ENCODE measurements at regions not wholly inside any gene's neighbourhood (a gene's known extent, or its start where the extent isn't known, plus 50 kb on each side); places are given as distances from the start of the nearest gene placed in this dataset.

DNA sequence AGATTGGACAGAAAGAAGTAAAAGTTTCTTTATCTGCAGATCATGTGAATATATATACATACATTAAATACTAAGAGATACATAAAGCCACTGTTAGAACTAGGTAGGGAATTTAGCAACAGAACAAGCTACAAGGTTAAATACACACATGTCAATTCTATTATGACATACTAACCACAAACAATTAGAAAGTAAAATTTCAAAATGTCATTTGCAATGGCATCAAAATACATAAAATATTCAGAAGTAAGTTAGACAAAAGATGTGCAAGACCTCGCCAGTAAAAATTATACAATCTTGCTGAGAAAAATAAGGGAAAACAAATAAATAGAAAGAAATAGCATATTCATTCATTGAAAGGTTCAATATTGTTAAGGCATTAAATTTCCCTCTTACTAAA lies 200.0 kb upstream of the HES1 start:
- no TSS peak for BruUV-seq (replicated peaks)
- intact Hi-C loops (cut with micrococcal nuclease), result no loop called here
- H2AFZ ChIP-seq (ENCODE audit: low read depth, low read length, poor library complexity, severe bottlenecking), result no peak overlapping the region
- no peak overlapping the region for H3K4me2 ChIP-seq (ENCODE audit: low read length)
- no peak overlapping the region for H3K4me3 ChIP-seq (replicated peaks in 1 of 2; ENCODE audit: low read depth in 1 of 2, low read length in 2 of 2)
- H3K27me3 ChIP-seq (ENCODE audit: insufficient read depth, low read length), result no peaks in the 10 kb centered on the region
- DNase-seq (ENCODE audit: low read depth, low spot score), result no peak
- no peak overlapping the region for H3K27ac ChIP-seq (ENCODE audit: low read depth, low read length)
- H3K79me2 ChIP-seq (ENCODE audit: insufficient read depth, low read length), result no peaks in the 10 kb centered on the region
- RAD21 ChIA-PET (ENCODE audit: low non-redundant PET in 1 of 2, low total read pairs in 2 of 2, uncharacterized antibody in 2 of 2, unreplicated experiment in 2 of 2), result no interaction called here
- CTCF ChIA-PET, result no interaction called here
- POLR2A ChIA-PET, result no interaction called here
- no peaks in the 10 kb centered on the region for H3K9me2 ChIP-seq (ENCODE audit: insufficient read depth)
- no peak overlapping the region for H3K9ac ChIP-seq (ENCODE audit: low read length)
- no peaks in the 10 kb centered on the region for H3K4me1 ChIP-seq (ENCODE audit: control insufficient read depth in 1 of 2, insufficient read depth in 2 of 2, low read length in 2 of 2)
- peaks cover 0 to 5% of the 10 kb centered on the region in 2 experiments; a peak in 1 of 4 replicates for H3K9me3 ChIP-seq (ENCODE audit: control insufficient read depth in 1 of 2, insufficient read depth in 1 of 2, low read depth in 1 of 2, low read length in 2 of 2)
- no peak for ATAC-seq
- H4K20me1 ChIP-seq (ENCODE audit: insufficient read depth), result no peaks in the 10 kb centered on the region
- no peaks in the 10 kb centered on the region for H3K36me3 ChIP-seq (ENCODE audit: control insufficient read depth in 1 of 2, insufficient read depth in 2 of 2, low read length in 2 of 2)
- TF ChIP-seq POLR2A (IDR thresholded peaks at IDR 0.05; ENCODE audit: borderline replicate concordance, extremely low read depth, insufficient read depth, insufficient read length), result no peak
- TF ChIP-seq, protein P1, sequence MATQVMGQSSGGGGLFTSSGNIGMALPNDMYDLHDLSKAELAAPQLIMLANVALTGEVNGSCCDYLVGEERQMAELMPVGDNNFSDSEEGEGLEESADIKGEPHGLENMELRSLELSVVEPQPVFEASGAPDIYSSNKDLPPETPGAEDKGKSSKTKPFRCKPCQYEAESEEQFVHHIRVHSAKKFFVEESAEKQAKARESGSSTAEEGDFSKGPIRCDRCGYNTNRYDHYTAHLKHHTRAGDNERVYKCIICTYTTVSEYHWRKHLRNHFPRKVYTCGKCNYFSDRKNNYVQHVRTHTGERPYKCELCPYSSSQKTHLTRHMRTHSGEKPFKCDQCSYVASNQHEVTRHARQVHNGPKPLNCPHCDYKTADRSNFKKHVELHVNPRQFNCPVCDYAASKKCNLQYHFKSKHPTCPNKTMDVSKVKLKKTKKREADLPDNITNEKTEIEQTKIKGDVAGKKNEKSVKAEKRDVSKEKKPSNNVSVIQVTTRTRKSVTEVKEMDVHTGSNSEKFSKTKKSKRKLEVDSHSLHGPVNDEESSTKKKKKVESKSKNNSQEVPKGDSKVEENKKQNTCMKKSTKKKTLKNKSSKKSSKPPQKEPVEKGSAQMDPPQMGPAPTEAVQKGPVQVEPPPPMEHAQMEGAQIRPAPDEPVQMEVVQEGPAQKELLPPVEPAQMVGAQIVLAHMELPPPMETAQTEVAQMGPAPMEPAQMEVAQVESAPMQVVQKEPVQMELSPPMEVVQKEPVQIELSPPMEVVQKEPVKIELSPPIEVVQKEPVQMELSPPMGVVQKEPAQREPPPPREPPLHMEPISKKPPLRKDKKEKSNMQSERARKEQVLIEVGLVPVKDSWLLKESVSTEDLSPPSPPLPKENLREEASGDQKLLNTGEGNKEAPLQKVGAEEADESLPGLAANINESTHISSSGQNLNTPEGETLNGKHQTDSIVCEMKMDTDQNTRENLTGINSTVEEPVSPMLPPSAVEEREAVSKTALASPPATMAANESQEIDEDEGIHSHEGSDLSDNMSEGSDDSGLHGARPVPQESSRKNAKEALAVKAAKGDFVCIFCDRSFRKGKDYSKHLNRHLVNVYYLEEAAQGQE (IDR thresholded peaks at IDR 0.05; ENCODE audit: low read depth), result no peak

DNA sequence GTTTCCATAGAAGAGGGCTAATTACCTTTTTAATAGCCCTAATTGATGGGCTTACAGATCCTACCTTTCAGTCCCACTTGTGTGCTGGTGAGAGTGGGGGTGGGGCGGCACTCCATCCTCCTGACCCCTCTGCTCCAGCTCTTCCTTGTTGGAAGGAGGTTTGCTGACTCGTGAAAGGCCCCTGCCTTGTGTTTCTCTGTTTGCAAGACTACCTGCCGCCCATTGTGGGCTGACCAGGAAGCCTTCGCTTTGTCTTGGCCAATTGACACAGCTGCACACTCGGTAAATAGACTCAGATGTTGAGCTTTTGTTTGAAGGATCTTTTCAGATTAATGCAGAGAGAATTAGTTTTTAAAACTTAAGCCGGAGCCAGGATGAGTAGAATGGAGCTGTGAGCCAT lies 197.3 kb upstream of the HES1 start:
- BruUV-seq (replicated peaks), result no TSS peak
- no peak overlapping the region for H3K9ac ChIP-seq (ENCODE audit: low read length)
- H2AFZ ChIP-seq (ENCODE audit: low read depth, low read length, poor library complexity, severe bottlenecking), result no peak overlapping the region
- ChIA-PET POLR2A (no interaction called here), RAD21 (ENCODE audit: low non-redundant PET in 1 of 2, low total read pairs in 2 of 2, uncharacterized antibody in 2 of 2, unreplicated experiment in 2 of 2) (no interaction called here), CTCF (no interaction called here)
- intact Hi-C loops (cut with micrococcal nuclease), result no loop called here
- no peak for ATAC-seq
- no peak overlapping the region for H3K4me2 ChIP-seq (ENCODE audit: low read length)
- peaks cover 0 to 2% of the 10 kb centered on the region in 2 experiments; a peak in 1 of 4 replicates for H3K9me3 ChIP-seq (ENCODE audit: control insufficient read depth in 1 of 2, insufficient read depth in 1 of 2, low read depth in 1 of 2, low read length in 2 of 2)
- no peaks in the 10 kb centered on the region for H3K79me2 ChIP-seq (ENCODE audit: insufficient read depth, low read length)
- H3K4me3 ChIP-seq (replicated peaks in 1 of 2; ENCODE audit: low read depth in 1 of 2, low read length in 2 of 2), result no peak overlapping the region
- H3K36me3 ChIP-seq (ENCODE audit: control insufficient read depth in 1 of 2, insufficient read depth in 2 of 2, low read length in 2 of 2), result no peaks in the 10 kb centered on the region
- H3K27ac ChIP-seq (ENCODE audit: low read depth, low read length), result no peak overlapping the region
- no peak for DNase-seq (ENCODE audit: low read depth, low spot score)
- no peaks in the 10 kb centered on the region for H3K27me3 ChIP-seq (ENCODE audit: insufficient read depth, low read length)
- no peaks in the 10 kb centered on the region for H4K20me1 ChIP-seq (ENCODE audit: insufficient read depth)
- H3K4me1 ChIP-seq (ENCODE audit: control insufficient read depth in 1 of 2, insufficient read depth in 2 of 2, low read length in 2 of 2), result peaks cover 7 to 16% of the 10 kb centered on the region in 2 experiments; a peak in 3 of 4 replicates
- H3K9me2 ChIP-seq (ENCODE audit: insufficient read depth), result no peaks in the 10 kb centered on the region
- no peak for TF ChIP-seq EZH2 (IDR thresholded peaks at IDR 0.05)
- no peak for TF ChIP-seq SP1 (IDR thresholded peaks at IDR 0.05; ENCODE audit: low read depth)
- TF ChIP-seq, protein P1 (IDR thresholded peaks at IDR 0.05; ENCODE audit: low read depth), result no peak
- TF ChIP-seq RAD21 (IDR thresholded peaks at IDR 0.05; ENCODE audit: low read depth), result no peak
- TF ChIP-seq TCF7L2 (IDR thresholded peaks at IDR 0.05; ENCODE audit: borderline replicate concordance, extremely low read depth, insufficient read depth, insufficient read length), result no peak
- no peak for TF ChIP-seq CBX3 (IDR thresholded peaks at IDR 0.05; ENCODE audit: low read depth)
- TF ChIP-seq, protein P2, sequence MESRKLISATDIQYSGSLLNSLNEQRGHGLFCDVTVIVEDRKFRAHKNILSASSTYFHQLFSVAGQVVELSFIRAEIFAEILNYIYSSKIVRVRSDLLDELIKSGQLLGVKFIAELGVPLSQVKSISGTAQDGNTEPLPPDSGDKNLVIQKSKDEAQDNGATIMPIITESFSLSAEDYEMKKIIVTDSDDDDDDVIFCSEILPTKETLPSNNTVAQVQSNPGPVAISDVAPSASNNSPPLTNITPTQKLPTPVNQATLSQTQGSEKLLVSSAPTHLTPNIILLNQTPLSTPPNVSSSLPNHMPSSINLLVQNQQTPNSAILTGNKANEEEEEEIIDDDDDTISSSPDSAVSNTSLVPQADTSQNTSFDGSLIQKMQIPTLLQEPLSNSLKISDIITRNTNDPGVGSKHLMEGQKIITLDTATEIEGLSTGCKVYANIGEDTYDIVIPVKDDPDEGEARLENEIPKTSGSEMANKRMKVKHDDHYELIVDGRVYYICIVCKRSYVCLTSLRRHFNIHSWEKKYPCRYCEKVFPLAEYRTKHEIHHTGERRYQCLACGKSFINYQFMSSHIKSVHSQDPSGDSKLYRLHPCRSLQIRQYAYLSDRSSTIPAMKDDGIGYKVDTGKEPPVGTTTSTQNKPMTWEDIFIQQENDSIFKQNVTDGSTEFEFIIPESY (IDR thresholded peaks at IDR 0.05; ENCODE audit: extremely low read depth, insufficient replicate concordance, low read length), result no peak
- TF ChIP-seq YY1 (IDR thresholded peaks at IDR 0.05; ENCODE audit: extremely low read depth, insufficient replicate concordance, low read depth, low read length), result no peak
- TF ChIP-seq JUND (IDR thresholded peaks at IDR 0.05), result no peak
- TF ChIP-seq SRF (IDR thresholded peaks at IDR 0.05; ENCODE audit: low read depth), result no peak
- TF ChIP-seq ELF1 (IDR thresholded peaks at IDR 0.05; ENCODE audit: borderline replicate concordance, low read depth), result no peak
